Ishikawa (cell line): ENCODE measurements at regions not wholly inside any gene's neighbourhood (a gene's known extent, or its start where the extent isn't known, plus 50 kb on each side); places are given as distances from the start of the nearest gene placed in this dataset.

Experiments used
- CEBPB ChIP-seq: IDR thresholded peaks from 2 replicates; pipeline ENCODE4 v1.6.1; 2012
- CREB1 ChIP-seq: IDR thresholded peaks from 2 replicates; pipeline ENCODE4 v1.6.1; 2012; ENCODE audit warnings: low read depth
- MAX ChIP-seq: IDR thresholded peaks from 2 replicates; pipeline ENCODE4 v1.6.1; 2012
- RAD21 ChIP-seq: IDR thresholded peaks from 2 replicates; pipeline ENCODE4 v1.6.1; 2012; ENCODE audit warnings: low read depth
- TAF1 ChIP-seq: IDR thresholded peaks from 2 replicates; pipeline ENCODE4 v1.6.1; 2012; ENCODE audit warnings: low read depth, mild to moderate bottlenecking
- TCF12 ChIP-seq: IDR thresholded peaks from 2 replicates; pipeline ENCODE4 v1.6.1; 2012; ENCODE audit warnings: low read depth
- TEAD4 ChIP-seq: IDR thresholded peaks from 2 replicates; pipeline ENCODE4 v1.6.1; 2012
- YY1 ChIP-seq: IDR thresholded peaks from 2 replicates; pipeline ENCODE4 v1.6.1; 2012; ENCODE audit warnings: low read depth
- TF ChIP-seq, protein P1 (sequence below): IDR thresholded peaks from 2 replicates; pipeline ENCODE4 v1.6.1; 2012; ENCODE audit warnings: low read depth, mild to moderate bottlenecking
- TF ChIP-seq, protein P2 (sequence below): IDR thresholded peaks from 2 replicates; pipeline ENCODE4 v1.6.1; 2012

GRCh38 chr12:98295681-98296080 lies 219.7 kb upstream of the TMPO start:
- TF ChIP-seq, protein P1, sequence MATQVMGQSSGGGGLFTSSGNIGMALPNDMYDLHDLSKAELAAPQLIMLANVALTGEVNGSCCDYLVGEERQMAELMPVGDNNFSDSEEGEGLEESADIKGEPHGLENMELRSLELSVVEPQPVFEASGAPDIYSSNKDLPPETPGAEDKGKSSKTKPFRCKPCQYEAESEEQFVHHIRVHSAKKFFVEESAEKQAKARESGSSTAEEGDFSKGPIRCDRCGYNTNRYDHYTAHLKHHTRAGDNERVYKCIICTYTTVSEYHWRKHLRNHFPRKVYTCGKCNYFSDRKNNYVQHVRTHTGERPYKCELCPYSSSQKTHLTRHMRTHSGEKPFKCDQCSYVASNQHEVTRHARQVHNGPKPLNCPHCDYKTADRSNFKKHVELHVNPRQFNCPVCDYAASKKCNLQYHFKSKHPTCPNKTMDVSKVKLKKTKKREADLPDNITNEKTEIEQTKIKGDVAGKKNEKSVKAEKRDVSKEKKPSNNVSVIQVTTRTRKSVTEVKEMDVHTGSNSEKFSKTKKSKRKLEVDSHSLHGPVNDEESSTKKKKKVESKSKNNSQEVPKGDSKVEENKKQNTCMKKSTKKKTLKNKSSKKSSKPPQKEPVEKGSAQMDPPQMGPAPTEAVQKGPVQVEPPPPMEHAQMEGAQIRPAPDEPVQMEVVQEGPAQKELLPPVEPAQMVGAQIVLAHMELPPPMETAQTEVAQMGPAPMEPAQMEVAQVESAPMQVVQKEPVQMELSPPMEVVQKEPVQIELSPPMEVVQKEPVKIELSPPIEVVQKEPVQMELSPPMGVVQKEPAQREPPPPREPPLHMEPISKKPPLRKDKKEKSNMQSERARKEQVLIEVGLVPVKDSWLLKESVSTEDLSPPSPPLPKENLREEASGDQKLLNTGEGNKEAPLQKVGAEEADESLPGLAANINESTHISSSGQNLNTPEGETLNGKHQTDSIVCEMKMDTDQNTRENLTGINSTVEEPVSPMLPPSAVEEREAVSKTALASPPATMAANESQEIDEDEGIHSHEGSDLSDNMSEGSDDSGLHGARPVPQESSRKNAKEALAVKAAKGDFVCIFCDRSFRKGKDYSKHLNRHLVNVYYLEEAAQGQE: no peak; the same call in 1 of the 2 replicates
- no peak for TF ChIP-seq TEAD4
- no peak for TF ChIP-seq MAX
- no peak for TF ChIP-seq RAD21
- TF ChIP-seq CEBPB: no peak
- TF ChIP-seq YY1: no peak
- TF ChIP-seq TAF1: no peak
- TF ChIP-seq, protein P2, sequence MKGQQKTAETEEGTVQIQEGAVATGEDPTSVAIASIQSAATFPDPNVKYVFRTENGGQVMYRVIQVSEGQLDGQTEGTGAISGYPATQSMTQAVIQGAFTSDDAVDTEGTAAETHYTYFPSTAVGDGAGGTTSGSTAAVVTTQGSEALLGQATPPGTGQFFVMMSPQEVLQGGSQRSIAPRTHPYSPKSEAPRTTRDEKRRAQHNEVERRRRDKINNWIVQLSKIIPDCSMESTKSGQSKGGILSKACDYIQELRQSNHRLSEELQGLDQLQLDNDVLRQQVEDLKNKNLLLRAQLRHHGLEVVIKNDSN: no peak
- TF ChIP-seq TCF12: no peak
- TF ChIP-seq CREB1: no peak
